HCT116 (cell line): ENCODE measurements at regions not wholly inside any gene's neighbourhood (a gene's known extent, or its start where the extent isn't known, plus 50 kb on each side); places are given as distances from the start of the nearest gene placed in this dataset.

Source experiments
- ATAC-seq: fragments of 200-7000 bp; cut with Tn5 transposase; 2 replicates; pipeline ENCODE4 v1.9.1; 2020; ENCODE audit warnings: mild to moderate bottlenecking, moderate library complexity
- BruUV-seq: library from RNA; stranded (reverse); fragments of 400-500 nt; replicated peaks from 2 replicates; lab custom pipeline; 2021; lab: Mats Ljungman, UMichigan
- CTCF ChIA-PET: fragments of 300-600 bp; sonication (Branson Sonifier 250); formaldehyde crosslinking; loops from one replicate; lab custom pipeline; 2021; ENCODE audit warnings: antibody characterized with exemption; lab: Charles Lee
- POLR2A ChIA-PET: fragments of 300-600, 350-600 bp; sonication (Branson Sonifier 250); formaldehyde crosslinking; loops from one replicate; lab custom pipeline; 2021; ENCODE audit warnings: antibody characterized with exemption; lab: Charles Lee
- RAD21 ChIA-PET, 2 experiments: fragments of 300-600 bp; sonication (Branson Sonifier 250); formaldehyde crosslinking; loops; one replicate each; lab custom pipeline; 2023; ENCODE audit warnings: low total read pairs in 2 of 2; ENCODE audit not compliant: uncharacterized antibody in 2 of 2, unreplicated experiment in 2 of 2, low non-redundant PET in 1 of 2; lab: Charles Lee
- DNase-seq: peaks from one replicate; pipeline ENCODE4 v3.0.0-alpha.2; 2010; ENCODE audit warnings: low read depth, low spot score
- H2AFZ ChIP-seq: fragments of 200-600 bp; shearing (Covaris generic), sonication (generic); 2 replicates; pipeline ENCODE4 v1.6.1; 2017; ENCODE audit warnings: low read depth, mixed run types, mixed read lengths, antibody characterized with exemption, low read length; ENCODE audit not compliant: poor library complexity, severe bottlenecking
- H3K27ac ChIP-seq: 2 replicates; pipeline ENCODE4 v1.5.1; 2012; ENCODE audit warnings: low read depth, low read length
- H3K27me3 ChIP-seq: fragments of 200-600 bp; sonication (generic); 2 replicates; pipeline ENCODE4 v1.6.1; 2016; ENCODE audit warnings: mixed run types, low read length, mixed read lengths; ENCODE audit not compliant: insufficient read depth
- H3K36me3 ChIP-seq, 2 experiments: fragments of 200-500 bp in 1 of 2; fragments of 200-600 bp in 1 of 2; sonication (Bioruptor generic) in 1 of 2; sonication (generic) in 1 of 2; 2 replicates each; pipeline versions ENCODE4 v1.5.1 to v1.6.1; 2014 to 2016; ENCODE audit warnings: low read length in 2 of 2, inconsistent platforms in 1 of 2, mixed read lengths in 1 of 2, mixed run types in 1 of 2; ENCODE audit not compliant: insufficient read depth in 2 of 2, control insufficient read depth in 1 of 2
- H3K4me1 ChIP-seq, 2 experiments: fragments of 200-600 bp in 1 of 2; sonication (generic) in 1 of 2; 2 replicates each; pipeline versions ENCODE4 v1.5.1 to v1.6.1; 2012 to 2017; ENCODE audit warnings: low read length in 2 of 2, inconsistent platforms in 1 of 2, mild to moderate bottlenecking in 1 of 2, mixed read lengths in 1 of 2, mixed run types in 1 of 2, moderate library complexity in 1 of 2; ENCODE audit not compliant: insufficient read depth in 2 of 2, control insufficient read depth in 1 of 2
- H3K4me2 ChIP-seq: fragments of 200-600 bp; sonication (generic); 2 replicates; pipeline ENCODE4 v1.6.1; 2017; ENCODE audit warnings: mixed run types, low read length, mixed read lengths
- H3K4me3 ChIP-seq, 2 experiments: fragments of 200-600 bp in 1 of 2; sonication (generic) in 1 of 2; replicated peaks in 1 of 2; 2 replicates each; pipeline ENCODE4 v1.5.1; 2011 to 2016; ENCODE audit warnings: low read length in 2 of 2, control low read depth in 1 of 2, low read depth in 1 of 2, mild to moderate bottlenecking in 1 of 2, mixed read lengths in 1 of 2, mixed run types in 1 of 2
- H3K79me2 ChIP-seq: fragments of 200-600 bp; sonication (generic); 2 replicates; pipeline ENCODE4 v1.6.1; 2017; ENCODE audit warnings: mild to moderate bottlenecking, mixed run types, low read length, moderate library complexity, mixed read lengths; ENCODE audit not compliant: insufficient read depth
- H3K9ac ChIP-seq: fragments of 200-600 bp; sonication (generic); 2 replicates; pipeline ENCODE4 v1.6.1; 2016; ENCODE audit warnings: low read length, mixed read lengths
- H3K9me2 ChIP-seq: fragments of 200-600 bp; sonication (generic), shearing (Covaris generic); 2 replicates; pipeline ENCODE4 v1.6.1; 2017; ENCODE audit warnings: mixed run types, mild to moderate bottlenecking, moderate library complexity; ENCODE audit not compliant: insufficient read depth
- H3K9me3 ChIP-seq, 2 experiments: fragments of 200-500 bp in 1 of 2; fragments of 200-600 bp in 1 of 2; sonication (Bioruptor generic) in 1 of 2; sonication (generic) in 1 of 2; 2 replicates each; pipeline ENCODE4 v1.6.1; 2014 to 2017; ENCODE audit warnings: low read length in 2 of 2, mixed read lengths in 2 of 2, inconsistent platforms in 1 of 2, low read depth in 1 of 2, mild to moderate bottlenecking in 1 of 2, mixed run types in 1 of 2, moderate library complexity in 1 of 2; ENCODE audit not compliant: control insufficient read depth in 1 of 2, insufficient read depth in 1 of 2
- H4K20me1 ChIP-seq: fragments of 200-600 bp; sonication (generic), shearing (Covaris generic); 2 replicates; pipeline ENCODE4 v1.6.1; 2017; ENCODE audit warnings: mixed run types, mild to moderate bottlenecking, moderate library complexity; ENCODE audit not compliant: insufficient read depth
- EZH2 ChIP-seq: fragments of 200-600 bp; sonication (generic); IDR thresholded peaks from 2 replicates; pipeline ENCODE4 v1.6.1; 2017; ENCODE audit warnings: antibody characterized with exemption, mixed run types
- JUND ChIP-seq: IDR thresholded peaks from 2 replicates; pipeline ENCODE4 v1.6.1; 2012
- RAD21 ChIP-seq: IDR thresholded peaks from 2 replicates; pipeline ENCODE4 v1.6.1; 2012; ENCODE audit warnings: low read depth, mild to moderate bottlenecking
- SP1 ChIP-seq: IDR thresholded peaks from 2 replicates; pipeline ENCODE4 v1.6.1; 2012; ENCODE audit warnings: low read depth
- SRF ChIP-seq: IDR thresholded peaks from 2 replicates; pipeline ENCODE4 v1.6.1; 2012; ENCODE audit warnings: low read depth
- YY1 ChIP-seq: IDR thresholded peaks from 2 replicates; pipeline ENCODE4 v1.6.1; 2011; ENCODE audit warnings: low read length, low read depth, moderate library complexity, mild to moderate bottlenecking; ENCODE audit not compliant: insufficient replicate concordance; ENCODE audit errors: extremely low read depth
- intact Hi-C: fragments of 100-400 bp; cut with micrococcal nuclease; formaldehyde crosslinking; loops from 2 replicates; pipeline ENCODE4 v1.10.0; 2022

DNA sequence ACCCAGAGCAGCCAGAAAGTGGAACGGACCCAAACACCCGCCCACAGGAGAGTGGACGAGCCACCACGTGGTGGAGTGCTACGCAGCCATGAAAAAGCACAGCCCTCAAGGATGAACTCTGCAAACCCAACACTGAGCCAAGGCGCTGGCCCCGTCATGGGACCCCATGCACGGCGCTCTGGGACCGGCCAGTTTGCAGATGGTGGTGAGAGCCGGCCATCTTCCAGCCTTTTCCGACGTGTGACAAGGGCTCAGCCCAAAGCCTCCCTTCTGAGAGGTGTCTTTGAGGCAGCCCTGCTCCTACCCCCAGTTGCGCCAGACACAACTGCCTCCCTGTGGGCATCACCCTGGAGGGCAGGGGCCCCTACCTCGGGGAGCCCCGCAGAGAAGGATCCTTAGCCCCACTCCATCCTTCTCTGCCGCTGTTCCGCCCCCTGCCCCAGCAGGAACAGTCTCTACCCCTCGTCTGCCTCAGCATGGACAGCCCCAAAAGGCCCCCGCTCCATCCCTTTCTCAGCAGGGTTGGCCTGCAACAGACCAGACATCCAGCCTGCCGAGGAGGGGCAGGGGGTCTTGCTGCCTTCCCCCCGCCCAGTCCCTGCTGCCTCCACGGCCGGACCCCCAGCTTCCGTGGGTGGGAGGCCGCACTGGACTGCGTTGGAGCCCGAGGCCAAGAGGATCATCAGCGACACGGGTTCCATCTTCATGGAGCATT lies 75.7 kb downstream of the MICALL2 start:
- no peaks in the 10 kb centered on the region for H3K9me3 ChIP-seq
- peaks cover 15% of the 10 kb centered on the region for H3K27me3 ChIP-seq
- no peak overlapping the region for H2AFZ ChIP-seq
- H3K36me3 ChIP-seq = no peaks in the 10 kb centered on the region
- no peak overlapping the region for H3K27ac ChIP-seq
- H3K79me2 ChIP-seq = no peaks in the 10 kb centered on the region
- no peaks in the 10 kb centered on the region for H3K4me1 ChIP-seq
- H3K4me2 ChIP-seq = no peak overlapping the region
- DNase-seq = no peak
- no TSS peak for BruUV-seq
- H3K4me3 ChIP-seq = no peak overlapping the region
- TF ChIP-seq YY1 (no peak), RAD21 (no peak), SRF (no peak), JUND (no peak), EZH2 (no peak)
- ChIA-PET CTCF (no interaction called here), RAD21 (no interaction called here), POLR2A (no interaction called here)
- no peak for ATAC-seq
- intact Hi-C loops = no loop called here
- H3K9ac ChIP-seq = no peak overlapping the region
- H3K9me2 ChIP-seq = no peaks in the 10 kb centered on the region
- no peaks in the 10 kb centered on the region for H4K20me1 ChIP-seq

DNA sequence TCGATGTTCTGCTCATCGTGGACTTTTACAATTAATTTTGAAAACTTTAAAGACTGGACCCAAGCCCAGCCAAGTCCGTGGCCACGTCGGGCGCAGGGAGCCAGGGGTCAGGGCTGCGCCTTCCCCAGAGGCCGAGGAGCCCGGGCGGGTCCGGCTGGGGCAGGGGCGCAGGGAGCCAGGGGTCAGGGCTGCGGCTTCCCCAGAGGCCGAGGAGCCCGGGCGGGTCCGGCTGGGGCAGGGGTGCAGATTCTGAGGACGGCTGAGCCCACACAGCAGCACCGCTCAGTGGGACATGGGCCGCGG lies 75.2 kb downstream of the MICALL2 start:
- TF ChIP-seq YY1 (no peak), RAD21 (no peak), SP1 (no peak)
- TF ChIP-seq, all 23 proteins: peak for 0
- ATAC-seq = no peak
- H3K4me1 ChIP-seq = no peaks in the 10 kb centered on the region
- no peaks in the 10 kb centered on the region for H4K20me1 ChIP-seq
- ChIA-PET CTCF (no interaction called here), POLR2A (no interaction called here), RAD21 (no interaction called here)
- intact Hi-C loops = no loop called here
- H3K9me2 ChIP-seq = no peaks in the 10 kb centered on the region
- BruUV-seq = no TSS peak
- no peaks in the 10 kb centered on the region for H3K79me2 ChIP-seq
- no peak overlapping the region for H3K27ac ChIP-seq
- H3K9ac ChIP-seq = no peak overlapping the region
- no peak overlapping the region for H3K4me3 ChIP-seq
- no peak for DNase-seq
- no peaks in the 10 kb centered on the region for H3K9me3 ChIP-seq
- H3K36me3 ChIP-seq = no peaks in the 10 kb centered on the region
- H2AFZ ChIP-seq = no peak overlapping the region
- no peak overlapping the region for H3K4me2 ChIP-seq
- H3K27me3 ChIP-seq = peaks cover 10% of the 10 kb centered on the region
